HAP-1 (cell line): ENCODE measurements at regions not wholly inside any gene's neighbourhood (a gene's known extent, or its start where the extent isn't known, plus 50 kb on each side); places are given as distances from the start of the nearest gene placed in this dataset.

Experiments used
- DNase-seq, 2 experiments: peaks; one replicate each; pipeline ENCODE4 v3.0.0-alpha.2; 2016 to 2020; ENCODE audit warnings: low spot score in 2 of 2
- H3K27me3 ChIP-seq: fragments of 250-450 bp; sonication (Bioruptor Pico); 2 replicates; pipeline ENCODE4 v1.5.1; 2020; ENCODE audit warnings: low read depth, mild to moderate bottlenecking, moderate library complexity
- H3K36me3 ChIP-seq: fragments of 250-450 bp; sonication (Bioruptor Pico); replicated peaks from 2 replicates; pipeline ENCODE4 v1.5.1; 2020; ENCODE audit warnings: mild to moderate bottlenecking
- H3K4me1 ChIP-seq: fragments of 250-450 bp; sonication (Bioruptor Pico); 2 replicates; pipeline ENCODE4 v1.5.1; 2020; ENCODE audit warnings: mild to moderate bottlenecking
- H3K4me3 ChIP-seq: fragments of 250-450 bp; sonication (Bioruptor Pico); 2 replicates; pipeline ENCODE4 v1.5.1; 2020; ENCODE audit warnings: mild to moderate bottlenecking, moderate library complexity
- H3K9me3 ChIP-seq: fragments of 250-450 bp; sonication (Bioruptor Pico); 2 replicates; pipeline ENCODE4 v1.5.1; 2020; ENCODE audit warnings: mild to moderate bottlenecking, moderate library complexity
- in situ Hi-C: fragments of 300-500 bp; cut with MboI; formaldehyde crosslinking; loops from 3 replicates; pipeline ENCODE4 v1.14.3; 2020; ENCODE audit warnings: low sequenced_read_pairs, inconsistent platforms, mixed read lengths

DNA sequence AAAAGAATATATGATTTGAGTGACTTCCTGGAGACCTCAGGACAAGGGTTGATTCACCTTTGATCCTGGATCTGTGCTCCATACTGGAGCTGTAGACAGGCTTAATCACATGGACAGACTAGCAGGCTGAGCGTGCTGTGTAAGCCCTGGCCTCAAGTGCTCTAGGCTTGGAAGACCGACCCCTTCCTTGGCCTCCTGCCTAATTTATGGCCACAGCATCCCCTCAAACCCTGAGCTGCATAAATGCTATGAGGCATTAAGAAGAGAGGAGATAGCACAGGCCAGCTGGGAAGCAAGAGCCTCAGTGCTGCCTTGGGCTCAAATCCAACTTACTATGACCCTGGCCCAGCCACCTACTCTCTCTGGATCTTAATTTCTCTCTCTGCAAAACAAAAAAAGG lies 385.1 kb downstream of the BUD13 start:
- DNase-seq = no peak
- no peaks in the 10 kb centered on the region for H3K36me3 ChIP-seq
- no peaks in the 10 kb centered on the region for H3K9me3 ChIP-seq
- H3K4me1 ChIP-seq = no peaks in the 10 kb centered on the region
- no peak overlapping the region for H3K4me3 ChIP-seq
- H3K27me3 ChIP-seq = no peaks in the 10 kb centered on the region
- in situ Hi-C loops = no loop called here

GRCh38 chr11:116386118-116386699 lies 386.6 kb downstream of the BUD13 start:
- in situ Hi-C loops = no loop called here
- no peaks in the 10 kb centered on the region for H3K4me1 ChIP-seq
- H3K4me3 ChIP-seq = no peak overlapping the region
- no peaks in the 10 kb centered on the region for H3K9me3 ChIP-seq
- no peak for DNase-seq
- no peaks in the 10 kb centered on the region for H3K36me3 ChIP-seq
- H3K27me3 ChIP-seq = no peaks in the 10 kb centered on the region

DNA sequence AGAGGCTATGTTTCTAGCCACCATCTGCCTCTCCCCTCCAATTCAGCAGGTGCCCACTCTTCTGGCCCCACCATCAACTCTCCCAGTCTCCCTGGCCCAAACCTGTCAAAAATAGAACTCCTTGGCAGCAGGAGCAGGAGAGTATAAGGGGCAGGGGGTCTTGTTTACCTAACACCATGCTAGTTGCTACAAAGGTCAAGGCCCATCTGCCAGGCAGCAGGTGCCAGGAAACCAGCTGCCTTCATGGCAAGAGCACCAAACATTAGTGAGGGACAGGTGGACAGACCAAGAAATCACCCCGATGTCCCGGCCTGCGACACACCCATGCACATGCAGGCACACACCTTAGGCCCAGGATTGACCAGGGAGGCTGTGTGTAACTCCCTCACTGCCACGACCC lies 387.9 kb downstream of the BUD13 start:
- no peak for DNase-seq
- in situ Hi-C loops = no loop called here
- Histone ChIP-seq H3K4me1 (no peaks in the 10 kb centered on the region), H3K9me3 (no peaks in the 10 kb centered on the region), H3K27me3 (no peaks in the 10 kb centered on the region), H3K4me3 (no peak overlapping the region), H3K36me3 (no peaks in the 10 kb centered on the region)

DNA sequence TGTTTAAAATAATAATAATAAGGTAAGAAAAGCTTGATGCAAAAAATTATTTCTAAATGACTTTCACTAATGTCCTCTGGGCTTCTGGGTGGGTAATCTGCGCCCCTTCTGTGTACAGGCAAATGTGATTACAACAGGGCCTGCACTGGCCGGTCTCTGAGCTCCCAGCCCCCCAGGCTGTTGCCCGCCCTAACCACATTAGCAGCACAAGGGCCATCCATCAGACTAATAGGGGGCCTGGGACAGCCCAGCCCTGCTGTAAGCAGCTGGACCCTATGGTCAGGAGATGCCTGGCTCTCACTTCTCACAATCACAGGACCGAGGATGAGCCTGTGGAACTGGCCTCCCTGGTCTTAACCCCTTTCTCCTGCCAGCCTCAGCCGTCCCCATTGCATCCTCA lies 388.4 kb downstream of the BUD13 start:
- no peaks in the 10 kb centered on the region for H3K27me3 ChIP-seq
- in situ Hi-C loops = no loop called here
- no peak for DNase-seq
- H3K9me3 ChIP-seq = no peaks in the 10 kb centered on the region
- no peaks in the 10 kb centered on the region; the same call in 1 of the 2 replicates for H3K4me1 ChIP-seq
- H3K36me3 ChIP-seq = no peaks in the 10 kb centered on the region
- H3K4me3 ChIP-seq = no peak overlapping the region

GRCh38 chr11:116379185-116379828 lies 393.5 kb downstream of the BUD13 start:
- H3K4me3 ChIP-seq = no peak overlapping the region
- no peaks in the 10 kb centered on the region for H3K27me3 ChIP-seq
- in situ Hi-C loops = no loop called here
- no peaks in the 10 kb centered on the region for H3K36me3 ChIP-seq
- no peaks in the 10 kb centered on the region for H3K9me3 ChIP-seq
- DNase-seq = peak; percentile 52 to 86
- peaks cover 6% of the 10 kb centered on the region for H3K4me1 ChIP-seq

GRCh38 chr11:116376547-116376946 lies 396.2 kb downstream of the BUD13 start:
- no peaks in the 10 kb centered on the region for H3K9me3 ChIP-seq
- H3K36me3 ChIP-seq = no peaks in the 10 kb centered on the region
- peaks cover 6% of the 10 kb centered on the region for H3K4me1 ChIP-seq
- DNase-seq = no peak
- no peak overlapping the region for H3K4me3 ChIP-seq
- in situ Hi-C loops = no loop called here
- H3K27me3 ChIP-seq = no peaks in the 10 kb centered on the region

DNA sequence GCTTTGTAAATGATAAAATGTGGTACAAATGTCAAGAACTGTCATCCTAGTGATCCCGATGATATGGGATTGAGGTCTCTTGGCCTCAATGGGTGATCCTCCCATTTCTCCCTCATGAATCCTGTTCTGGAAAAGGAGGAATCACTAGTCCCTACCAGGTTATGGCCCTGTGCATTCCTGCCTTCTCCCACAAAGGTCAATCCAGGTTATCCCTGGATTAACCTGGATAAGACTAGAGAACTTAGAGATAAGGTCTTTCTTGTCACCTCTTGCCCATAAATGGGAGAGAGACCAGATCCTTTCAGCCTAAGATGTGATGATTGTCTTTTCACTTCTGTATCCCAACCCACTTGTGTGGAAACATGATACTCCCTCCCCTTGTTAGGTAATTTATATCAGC lies 396.7 kb downstream of the BUD13 start:
- no peaks in the 10 kb centered on the region for H3K36me3 ChIP-seq
- no peaks in the 10 kb centered on the region for H3K9me3 ChIP-seq
- peaks cover 6% of the 10 kb centered on the region for H3K4me1 ChIP-seq
- in situ Hi-C loops = no loop called here
- no peaks in the 10 kb centered on the region for H3K27me3 ChIP-seq
- H3K4me3 ChIP-seq = no peak overlapping the region
- DNase-seq = no peak

DNA sequence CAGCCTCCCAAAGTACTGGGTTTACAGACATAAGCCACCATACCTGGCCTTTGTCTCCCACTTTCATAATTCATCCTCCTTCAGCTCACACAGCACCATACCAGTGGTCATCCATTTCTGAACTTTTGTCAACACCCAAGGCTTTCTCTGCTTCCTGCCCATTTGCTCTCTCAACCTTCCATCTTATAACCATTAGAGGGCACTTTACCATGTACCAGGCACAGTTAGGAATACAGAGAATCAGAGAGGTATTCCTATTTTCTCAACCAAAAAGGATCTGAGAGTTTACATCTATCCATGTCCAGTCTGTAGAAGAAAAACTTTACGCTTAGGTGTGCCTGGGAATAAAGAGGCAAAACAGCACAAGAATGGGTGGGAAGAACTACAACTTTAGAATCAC lies 397.6 kb downstream of the BUD13 start:
- Histone ChIP-seq H3K9me3 (no peaks in the 10 kb centered on the region), H3K4me1 (peaks cover 6% of the 10 kb centered on the region), H3K27me3 (no peaks in the 10 kb centered on the region), H3K4me3 (no peak overlapping the region), H3K36me3 (no peaks in the 10 kb centered on the region)
- in situ Hi-C loops = no loop called here
- DNase-seq = no peak

- Histone ChIP-seq H3K9me3 (no peaks in the 10 kb centered on the region), H3K4me3 (no peak overlapping the region), H3K27me3 (no peaks in the 10 kb centered on the region), H3K4me1 (peaks cover 3% of the 10 kb centered on the region), H3K36me3 (no peaks in the 10 kb centered on the region)
- in situ Hi-C loops = no loop called here
- no peak for DNase-seq
Observed at GRCh38 chr11:116374085-116374484, 398.7 kb downstream of the BUD13 start.

GRCh38 chr11:116373104-116373944 lies 399.5 kb downstream of the BUD13 start:
- H3K9me3 ChIP-seq = no peaks in the 10 kb centered on the region
- no peak overlapping the region for H3K4me3 ChIP-seq
- in situ Hi-C loops = no loop called here
- no peaks in the 10 kb centered on the region for H3K4me1 ChIP-seq
- no peaks in the 10 kb centered on the region for H3K27me3 ChIP-seq
- H3K36me3 ChIP-seq = no peaks in the 10 kb centered on the region
- DNase-seq = no peak

- H3K27me3 ChIP-seq = no peaks in the 10 kb centered on the region
- no peaks in the 10 kb centered on the region for H3K9me3 ChIP-seq
- no peaks in the 10 kb centered on the region for H3K36me3 ChIP-seq
- DNase-seq = no peak
- H3K4me3 ChIP-seq = no peak overlapping the region
- in situ Hi-C loops = no loop called here
- H3K4me1 ChIP-seq = no peaks in the 10 kb centered on the region
Observed at GRCh38 chr11:116371146-116371545, 401.6 kb downstream of the BUD13 start.

GRCh38 chr11:116368784-116369183 lies 404.0 kb downstream of the BUD13 start:
- H3K27me3 ChIP-seq = no peaks in the 10 kb centered on the region

GRCh38 chr11:116366980-116367645 lies 405.7 kb downstream of the BUD13 start:
- DNase-seq = no peak
- peaks cover 4% of the 10 kb centered on the region; the same call in 1 of the 2 replicates for H3K4me1 ChIP-seq
- no peaks in the 10 kb centered on the region for H3K27me3 ChIP-seq
- H3K36me3 ChIP-seq = no peaks in the 10 kb centered on the region; the same call in 1 of the 2 replicates
- in situ Hi-C loops = no loop called here
- no peaks in the 10 kb centered on the region for H3K9me3 ChIP-seq
- no peak overlapping the region for H3K4me3 ChIP-seq

More at GRCh38 chr11:116368784-116369183, 404.0 kb downstream of the BUD13 start:
- Histone ChIP-seq H3K9me3 (no peaks in the 10 kb centered on the region), H3K4me1 (no peaks in the 10 kb centered on the region), H3K4me3 (no peak overlapping the region), H3K36me3 (no peaks in the 10 kb centered on the region; the same call in 1 of the 2 replicates)
- in situ Hi-C loops = no loop called here
- no peak for DNase-seq

DNA sequence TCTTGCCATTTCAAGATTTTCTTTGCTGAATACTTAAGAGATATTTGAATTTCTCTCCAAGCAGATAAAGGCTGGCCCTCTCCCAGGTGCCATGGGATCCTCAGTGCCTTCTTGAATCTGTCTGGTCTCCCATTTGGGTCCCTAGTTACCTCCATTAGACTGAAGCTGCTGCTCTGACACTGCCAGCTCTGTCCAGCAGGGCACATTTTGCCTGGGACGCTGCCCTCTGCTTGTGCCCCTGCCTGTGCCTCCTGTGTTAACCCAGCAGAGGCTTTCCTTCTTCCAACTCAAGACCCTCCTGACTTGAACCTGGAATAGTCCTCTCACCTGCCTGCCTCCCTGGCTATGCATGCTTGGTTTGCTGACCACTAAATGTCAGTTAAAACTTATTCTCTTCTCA lies 406.3 kb downstream of the BUD13 start:
- no peaks in the 10 kb centered on the region; the same call in 1 of the 2 replicates for H3K36me3 ChIP-seq
- no peak for DNase-seq
- no peak overlapping the region for H3K4me3 ChIP-seq
- no peaks in the 10 kb centered on the region for H3K27me3 ChIP-seq
- in situ Hi-C loops = no loop called here
- H3K9me3 ChIP-seq = no peaks in the 10 kb centered on the region
- H3K4me1 ChIP-seq = peaks cover 9% of the 10 kb centered on the region
